H1 (cell line): ENCODE measurements at regions not wholly inside any gene's neighbourhood (a gene's known extent, or its start where the extent isn't known, plus 50 kb on each side); places are given as distances from the start of the nearest gene placed in this dataset.

Source experiments
- CTCF ChIA-PET: fragments of 300-600 bp; sonication (Branson Sonifier 250); formaldehyde crosslinking; loops from one replicate; lab custom pipeline; 2021; ENCODE audit not compliant: partially characterized antibody; lab: Charles Lee
- POLR2A ChIA-PET: fragments of 300-600 bp; sonication (Branson Sonifier 250); formaldehyde crosslinking; loops from one replicate; lab custom pipeline; 2021; ENCODE audit warnings: inconsistent platforms; ENCODE audit not compliant: partially characterized antibody; lab: Charles Lee
- DNase-seq, 2 experiments: peaks; one replicate each; pipeline versions ENCODE4 v3.0.0 to v3.0.0-alpha.2; 2010 to 2022; ENCODE audit warnings: low spot score in 2 of 2, low read depth in 1 of 2, mixed read lengths in 1 of 2
- FAIRE-seq: peaks from 2 replicates; lab custom pipeline; 2011; peaks lifted over from hg19 to GRCh38; lab: Jason Lieb, UNC
- H2AFZ ChIP-seq: 2 replicates; pipeline ENCODE4 v1.8.1; 2012; ENCODE audit warnings: low read length, inconsistent platforms
- H2AK5ac ChIP-seq: 2 replicates; pipeline ENCODE4 v1.6.1; 2013; ENCODE audit warnings: low read depth, low read length
- H2BK120ac ChIP-seq: replicated peaks from 2 replicates; pipeline ENCODE3; 2013; ENCODE audit warnings: low read depth, low read length, inconsistent platforms
- H2BK12ac ChIP-seq: 2 replicates; pipeline ENCODE4 v1.6.1; 2013; ENCODE audit warnings: low read depth, low read length
- H2BK15ac ChIP-seq: 2 replicates; pipeline ENCODE4 v1.6.1; 2013; ENCODE audit warnings: low read length
- H2BK20ac ChIP-seq: 2 replicates; pipeline ENCODE4 v1.6.1; 2013; ENCODE audit warnings: low read length
- H2BK5ac ChIP-seq: 2 replicates; pipeline ENCODE4 v1.6.1; 2013; ENCODE audit warnings: low read depth, low read length
- H3K14ac ChIP-seq: 2 replicates; pipeline ENCODE4 v1.6.1; 2013; ENCODE audit warnings: inconsistent platforms; ENCODE audit not compliant: insufficient read length
- H3K18ac ChIP-seq: 2 replicates; pipeline ENCODE4 v1.6.1; 2013; ENCODE audit warnings: low read length; ENCODE audit errors: extremely low read depth
- H3K23ac ChIP-seq: 2 replicates; pipeline ENCODE4 v1.6.1; 2013; ENCODE audit warnings: inconsistent platforms; ENCODE audit not compliant: insufficient read length
- H3K23me2 ChIP-seq: 2 replicates; pipeline ENCODE4 v1.6.1; 2013; ENCODE audit warnings: low read depth, low read length
- H3K27ac ChIP-seq: 2 replicates; pipeline ENCODE4 v1.6.1; 2011; ENCODE audit warnings: low read depth, low read length, inconsistent platforms
- H3K27me3 ChIP-seq, 4 experiments: replicated peaks in 1 of 4; 1 replicate in 1 of 4; 2 replicates in 3 of 4; pipeline versions ENCODE4 v1.6.1 to v1.8.1; 2011 to 2013; ENCODE audit warnings: low read length in 3 of 4, mild to moderate bottlenecking in 3 of 4, inconsistent platforms in 2 of 4, mixed read lengths in 2 of 4, moderate library complexity in 1 of 4; ENCODE audit not compliant: control insufficient read depth in 3 of 4, insufficient read depth in 3 of 4; ENCODE audit errors: extremely low read depth in 1 of 4
- H3K36me3 ChIP-seq, 4 experiments: 2 replicates each; pipeline versions ENCODE4 v1.6.1 to v1.8.1; 2011 to 2013; ENCODE audit warnings: mild to moderate bottlenecking in 4 of 4, low read length in 3 of 4, moderate library complexity in 2 of 4, control low read depth in 1 of 4, inconsistent platforms in 1 of 4; ENCODE audit not compliant: insufficient read depth in 4 of 4, control insufficient read depth in 2 of 4
- H3K4ac ChIP-seq: replicated peaks from 2 replicates; pipeline ENCODE3; 2013; ENCODE audit warnings: low read length, low read depth, mixed read lengths, inconsistent platforms; ENCODE audit not compliant: insufficient read length
- H3K4me1 ChIP-seq, 4 experiments: replicated peaks in 1 of 4; 1 replicate in 1 of 4; 2 replicates in 3 of 4; pipeline versions ENCODE4 v1.6.1 to v1.8.1; 2011 to 2013; ENCODE audit warnings: low read length in 3 of 4, inconsistent platforms in 2 of 4, mixed read lengths in 1 of 4; ENCODE audit not compliant: insufficient read depth in 4 of 4, control insufficient read depth in 3 of 4
- H3K4me2 ChIP-seq, 2 experiments: 2 replicates each; pipeline versions ENCODE4 v1.6.1 to v1.8.1; 2011 to 2013; ENCODE audit warnings: low read depth in 2 of 2, low read length in 2 of 2, control low read depth in 1 of 2, inconsistent platforms in 1 of 2, mild to moderate bottlenecking in 1 of 2; ENCODE audit not compliant: insufficient read depth in 1 of 2
- H3K4me3 ChIP-seq, 4 experiments: fragments of 200-600, 300-600 bp in 1 of 4; sonication (generic), shearing (Covaris generic), sonication (Bioruptor Twin) in 1 of 4; 2 replicates each; pipeline versions ENCODE4 v1.5.1 to v1.8.1; 2011 to 2016; ENCODE audit warnings: low read length in 4 of 4, low read depth in 3 of 4, control low read depth in 2 of 4, inconsistent platforms in 2 of 4, mild to moderate bottlenecking in 2 of 4, mixed read lengths in 1 of 4, moderate library complexity in 1 of 4; ENCODE audit not compliant: insufficient read depth in 2 of 4; ENCODE audit errors: extremely low read depth in 1 of 4
- H3K56ac ChIP-seq: replicated peaks from 2 replicates; pipeline ENCODE3; 2013; ENCODE audit warnings: low read depth, mild to moderate bottlenecking, mixed read lengths, low read length, inconsistent platforms; ENCODE audit not compliant: insufficient read length
- H3K79me1 ChIP-seq: 2 replicates; pipeline ENCODE4 v1.6.1; 2013; ENCODE audit warnings: low read depth, low read length, control low read depth
- H3K79me2 ChIP-seq, 2 experiments: 2 replicates each; pipeline versions ENCODE4 v1.6.1 to v1.8.1; 2012 to 2013; ENCODE audit warnings: low read length in 2 of 2, mild to moderate bottlenecking in 2 of 2, inconsistent platforms in 1 of 2; ENCODE audit not compliant: insufficient read depth in 2 of 2, control insufficient read depth in 1 of 2
- H3K9ac ChIP-seq, 4 experiments: replicated peaks in 1 of 4; 1 replicate in 1 of 4; 2 replicates in 3 of 4; pipeline versions ENCODE4 v1.6.1 to v1.8.1; 2011 to 2013; ENCODE audit warnings: low read depth in 3 of 4, low read length in 3 of 4, control low read depth in 2 of 4, mild to moderate bottlenecking in 2 of 4, moderate library complexity in 2 of 4, inconsistent platforms in 1 of 4; ENCODE audit errors: extremely low read depth in 1 of 4
- H3K9me3 ChIP-seq, 2 experiments: 2 replicates each; pipeline versions ENCODE4 v1.6.1 to v1.8.1; 2012 to 2013; ENCODE audit warnings: mild to moderate bottlenecking in 2 of 2, moderate library complexity in 2 of 2, control low read depth in 1 of 2, inconsistent platforms in 1 of 2, low read depth in 1 of 2, low read length in 1 of 2, mixed read lengths in 1 of 2; ENCODE audit not compliant: insufficient read depth in 2 of 2
- H4K20me1 ChIP-seq, 2 experiments: replicated peaks in 1 of 2; 2 replicates each; pipeline versions ENCODE3 to v1.8.1; 2011 to 2013; ENCODE audit warnings: inconsistent platforms in 2 of 2, low read length in 2 of 2, mild to moderate bottlenecking in 1 of 2; ENCODE audit not compliant: insufficient read depth in 2 of 2, control insufficient read depth in 1 of 2
- H4K5ac ChIP-seq: 2 replicates; pipeline ENCODE4 v1.6.1; 2013; ENCODE audit warnings: low read length, low read depth, mixed read lengths, inconsistent platforms; ENCODE audit not compliant: insufficient read length
- H4K8ac ChIP-seq: 2 replicates; pipeline ENCODE4 v1.8.0; 2013; ENCODE audit warnings: mild to moderate bottlenecking, moderate library complexity, low read length, inconsistent platforms; ENCODE audit not compliant: insufficient read depth; ENCODE audit errors: extremely low read depth
- H4K91ac ChIP-seq: replicated peaks from 2 replicates; pipeline ENCODE3; 2013; ENCODE audit warnings: low read length, mixed read lengths, inconsistent platforms; ENCODE audit not compliant: insufficient read length
- ATF3 ChIP-seq: IDR thresholded peaks from 2 replicates; pipeline ENCODE4 v1.6.1; 2011; ENCODE audit warnings: low read depth, mild to moderate bottlenecking, low read length; ENCODE audit not compliant: insufficient read depth
- CBX5 ChIP-seq: fragments of 300-800, 300-1000 bp; sonication (generic); IDR thresholded peaks from 2 replicates; pipeline ENCODE4 v1.7.1; 2016; ENCODE audit warnings: antibody characterized with exemption, low read length, low read depth
- EGR1 ChIP-seq: IDR thresholded peaks from 2 replicates; pipeline ENCODE4 v1.6.1; 2011; ENCODE audit warnings: low read depth, low read length, borderline replicate concordance
- KDM1A ChIP-seq: fragments of 200-600, 300-600 bp; sonication (generic); IDR thresholded peaks from 2 replicates; pipeline ENCODE4 v1.7.1; 2016; ENCODE audit warnings: mild to moderate bottlenecking, low read length, borderline replicate concordance
- SP1 ChIP-seq: IDR thresholded peaks from 2 replicates; pipeline ENCODE4 v1.6.1; 2011; ENCODE audit warnings: low read depth, low read length
- SRF ChIP-seq: IDR thresholded peaks from 2 replicates; pipeline ENCODE4 v1.6.1; 2011; ENCODE audit warnings: mild to moderate bottlenecking, low read depth, low read length, moderate library complexity
- WGBS, 2 experiments: shearing (Covaris generic) in 1 of 2; methylation state at CpG; one replicate each; pipeline versions ENCODE4 v1.1.6 to v1.1.7; 2013 to 2015; ENCODE audit warnings: low lambda C conversion rate in 2 of 2, mixed read lengths in 2 of 2, inconsistent platforms in 1 of 2, low coverage in 1 of 2, missing lambda C conversion rate in 1 of 2; ENCODE audit not compliant: insufficient replicate concordance in 2 of 2, insufficient coverage in 1 of 2, insufficient read length in 1 of 2; ENCODE audit errors: extremely low coverage in 1 of 2, missing lambda C conversion rate in 1 of 2; 5-methylcytosine and 5-hydroxymethylcytosine counted together

- H3K36me3 ChIP-seq: no peaks in the 10 kb centered on the region
- no peak overlapping the region for H2BK12ac ChIP-seq
- H2BK20ac ChIP-seq: no peak overlapping the region
- no peak overlapping the region for H3K23ac ChIP-seq
- 87% methylated on average over 2 of the region's 2 CpGs; no CpG with 5 or more reads in 1 of the 2 experiments for WGBS, 2 experiments
- H3K9ac ChIP-seq: no peak overlapping the region
- no peak overlapping the region for H3K4me3 ChIP-seq
- H4K91ac ChIP-seq: no peak overlapping the region
- H2BK120ac ChIP-seq: no peak overlapping the region
- TF ChIP-seq ATF3 (no peak), SRF (no peak), EGR1 (no peak), KDM1A (no peak), CBX5 (no peak), SP1 (no peak)
- H3K27me3 ChIP-seq: no peaks in the 10 kb centered on the region
- H3K4me2 ChIP-seq: no peak overlapping the region
- no peak overlapping the region for H2AK5ac ChIP-seq
- no peak overlapping the region for H3K14ac ChIP-seq
- no peak overlapping the region for H2BK15ac ChIP-seq
- H3K4ac ChIP-seq: no peak overlapping the region
- H3K23me2 ChIP-seq: no peaks in the 10 kb centered on the region
- no peaks in the 10 kb centered on the region for H3K4me1 ChIP-seq
- 0 out of 4 replicates have a peak, but pooled peaks cover 0 to 3% of the 10 kb centered on the region in 2 experiments for H3K9me3 ChIP-seq
- H4K5ac ChIP-seq: no peak overlapping the region
- FAIRE-seq (no peak), DNase-seq (no peak)
- ChIA-PET POLR2A (no interaction called here), CTCF (interaction anchor here (0.6 to 1.1 kb wide), 2 partner anchors 61 to 148 kb away, joined by 3 to 8 read pairs; no protein-coding TSS in a partner anchor)
- H3K18ac ChIP-seq: no peak overlapping the region
- H3K79me1 ChIP-seq: no peaks in the 10 kb centered on the region
- H2BK5ac ChIP-seq: no peak overlapping the region
- no peak overlapping the region for H3K56ac ChIP-seq
- 0 out of 2 replicates have a peak overlapping the region, but pooled peaks have one; percentile 25 for H2AFZ ChIP-seq
- no peak overlapping the region for H3K27ac ChIP-seq
- H3K79me2 ChIP-seq: no peaks in the 10 kb centered on the region
- H4K20me1 ChIP-seq: no peaks in the 10 kb centered on the region
- H4K8ac ChIP-seq: no peak overlapping the region
Measured at GRCh38 chr2:146762786-146763185, 1082.0 kb upstream of the ACVR2A start.
